PC-9 (cell line): ENCODE measurements at regions not wholly inside any gene's neighbourhood (a gene's known extent, or its start where the extent isn't known, plus 50 kb on each side); places are given as distances from the start of the nearest gene placed in this dataset.

Experiments
- CTCF ChIP-seq: fragments of 200-600 bp; sonication (generic); conservative IDR thresholded peaks from 2 replicates; pipeline ENCODE4 v1.6.1; 2017; ENCODE audit warnings: mixed run types, antibody characterized with exemption, mild to moderate bottlenecking, moderate library complexity
- EZH2 ChIP-seq: fragments of 200-600 bp; sonication (generic); IDR thresholded peaks from 2 replicates; pipeline ENCODE4 v1.8.0; 2017; ENCODE audit warnings: antibody characterized with exemption, low read depth

- TF ChIP-seq CTCF (no peak), EZH2 (no peak)
These were observed 190.0 kb downstream of the KCNA4 start for GRCh38 chr11:29826878-29827277.
